WI38 (cell line): ENCODE measurements at regions not wholly inside any gene's neighbourhood (a gene's known extent, or its start where the extent isn't known, plus 50 kb on each side); places are given as distances from the start of the nearest gene placed in this dataset.

Experiments
- H3K4me3 ChIP-seq: 2 replicates; pipeline ENCODE4 v1.5.1; 2011; ENCODE audit warnings: low read depth, mild to moderate bottlenecking, control low read depth, low read length
- CTCF ChIP-seq: IDR thresholded peaks from 2 replicates; pipeline ENCODE4 v1.5.1; 2012; ENCODE audit warnings: low read depth, mild to moderate bottlenecking, control low read depth, low read length

GRCh38 chr10:36592964-36593363, 532.4 kb upstream of the ANKRD30A start:
- TF ChIP-seq CTCF = no peak
- H3K4me3 ChIP-seq = no peak overlapping the region

GRCh38 chr10:36591436-36591835, 534.0 kb upstream of the ANKRD30A start:
- TF ChIP-seq CTCF = no peak
- H3K4me3 ChIP-seq = no peak overlapping the region

GRCh38 chr10:36583690-36584089, 541.7 kb upstream of the ANKRD30A start:
- no peak overlapping the region for H3K4me3 ChIP-seq
- TF ChIP-seq CTCF = no peak

GRCh38 chr10:36581237-36581636, 544.2 kb upstream of the ANKRD30A start:
- no peak overlapping the region for H3K4me3 ChIP-seq
- no peak for TF ChIP-seq CTCF

GRCh38 chr10:36578306-36578705, 547.1 kb upstream of the ANKRD30A start:
- TF ChIP-seq CTCF = no peak
- no peak overlapping the region for H3K4me3 ChIP-seq

GRCh38 chr10:36577126-36577525, 548.3 kb upstream of the ANKRD30A start:
- no peak for TF ChIP-seq CTCF
- H3K4me3 ChIP-seq = no peak overlapping the region

GRCh38 chr10:36574207-36574606, 551.2 kb upstream of the ANKRD30A start:
- H3K4me3 ChIP-seq = no peak overlapping the region
- no peak for TF ChIP-seq CTCF

GRCh38 chr10:36573246-36573645, 552.2 kb upstream of the ANKRD30A start:
- no peak for TF ChIP-seq CTCF
- no peak overlapping the region for H3K4me3 ChIP-seq
